PC-9 (cell line): ENCODE measurements at regions not wholly inside any gene's neighbourhood (a gene's known extent, or its start where the extent isn't known, plus 50 kb on each side); places are given as distances from the start of the nearest gene placed in this dataset.

Source experiments
- EZH2 ChIP-seq: fragments of 200-600 bp; sonication (generic); IDR thresholded peaks from 2 replicates; pipeline ENCODE4 v1.8.0; 2017; ENCODE audit warnings: antibody characterized with exemption, low read depth
- TF ChIP-seq, protein P1 (sequence below): fragments of 200-600 bp; sonication (generic); conservative IDR thresholded peaks from 2 replicates; pipeline ENCODE4 v1.6.1; 2017; ENCODE audit warnings: mixed run types, antibody characterized with exemption, mild to moderate bottlenecking, moderate library complexity

DNA sequence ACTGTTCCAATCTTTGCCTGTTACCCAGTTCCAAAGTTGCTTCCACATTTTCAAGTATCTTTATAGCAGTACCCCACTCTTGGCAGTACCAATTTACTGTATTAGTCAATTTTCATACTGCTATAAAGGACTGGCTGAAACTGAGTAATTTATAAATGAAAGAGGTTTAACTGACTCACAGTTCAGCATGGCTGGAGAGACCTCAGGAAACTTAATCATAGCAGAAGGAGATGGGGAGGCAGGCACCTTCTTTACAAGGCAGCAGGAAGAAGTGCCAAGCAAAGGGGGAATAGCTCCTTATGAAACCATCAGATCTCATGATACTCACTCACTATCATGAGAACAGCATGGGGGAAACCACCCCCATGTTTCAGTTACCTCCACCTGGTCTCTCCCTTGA lies 215.0 kb downstream of the SNAPC1 start:
- TF ChIP-seq, protein P1, sequence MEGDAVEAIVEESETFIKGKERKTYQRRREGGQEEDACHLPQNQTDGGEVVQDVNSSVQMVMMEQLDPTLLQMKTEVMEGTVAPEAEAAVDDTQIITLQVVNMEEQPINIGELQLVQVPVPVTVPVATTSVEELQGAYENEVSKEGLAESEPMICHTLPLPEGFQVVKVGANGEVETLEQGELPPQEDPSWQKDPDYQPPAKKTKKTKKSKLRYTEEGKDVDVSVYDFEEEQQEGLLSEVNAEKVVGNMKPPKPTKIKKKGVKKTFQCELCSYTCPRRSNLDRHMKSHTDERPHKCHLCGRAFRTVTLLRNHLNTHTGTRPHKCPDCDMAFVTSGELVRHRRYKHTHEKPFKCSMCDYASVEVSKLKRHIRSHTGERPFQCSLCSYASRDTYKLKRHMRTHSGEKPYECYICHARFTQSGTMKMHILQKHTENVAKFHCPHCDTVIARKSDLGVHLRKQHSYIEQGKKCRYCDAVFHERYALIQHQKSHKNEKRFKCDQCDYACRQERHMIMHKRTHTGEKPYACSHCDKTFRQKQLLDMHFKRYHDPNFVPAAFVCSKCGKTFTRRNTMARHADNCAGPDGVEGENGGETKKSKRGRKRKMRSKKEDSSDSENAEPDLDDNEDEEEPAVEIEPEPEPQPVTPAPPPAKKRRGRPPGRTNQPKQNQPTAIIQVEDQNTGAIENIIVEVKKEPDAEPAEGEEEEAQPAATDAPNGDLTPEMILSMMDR, result no peak
- no peak for TF ChIP-seq EZH2
